ENCODE measurements at regions not wholly inside any gene's neighbourhood (a gene's known extent, or its start where the extent isn't known, plus 50 kb on each side); places are given as distances from the start of the nearest gene placed in this dataset.

GRCh38 chr15:96247621-96248305, 82.7 kb upstream of the NR2F2 start:
- Histone ChIP-seq H2AFZ (ENCODE audit: low read depth) (no peak overlapping the region), H3K9me3 (no peaks in the 10 kb centered on the region), H3K9me2 (no peaks in the 10 kb centered on the region), H3K27ac (ENCODE audit: low read depth in 2 of 2, low read length in 1 of 2) (no peak overlapping the region), H3K4me3 (ENCODE audit: low read depth in 2 of 2, low read length in 1 of 2) (no peak overlapping the region), H3K79me2 (ENCODE audit: insufficient read depth) (no peaks in the 10 kb centered on the region), H3F3A (replicated peaks; ENCODE audit: insufficient read depth) (no peaks in the 10 kb centered on the region), H3K4me1 (ENCODE audit: control insufficient read depth in 1 of 2, insufficient read depth in 2 of 2, low read depth in 1 of 2, low read length in 1 of 2) (no peaks in the 10 kb centered on the region), H3K27me3 (ENCODE audit: insufficient read depth) (no peaks in the 10 kb centered on the region), H3K36me3 (replicated peaks in 1 of 2; ENCODE audit: control insufficient read depth in 1 of 2, insufficient read depth in 2 of 2, low read length in 1 of 2) (no peaks in the 10 kb centered on the region), H3K9ac (no peak overlapping the region), H4K20me1 (ENCODE audit: insufficient read depth) (no peaks in the 10 kb centered on the region), H3K4me2 (no peak overlapping the region)
- ChIA-PET CTCF (no interaction called here), POLR2A (no interaction called here)
- TF ChIP-seq RAD21 (IDR thresholded peaks at IDR 0.05; ENCODE audit: low read length) = no peak
- 42% methylated on average over 2 of the region's 2 CpGs for WGBS (ENCODE audit: low lambda C conversion rate)
- DNase-seq = no peak

- no peaks in the 10 kb centered on the region for H3K9me3 ChIP-seq
- H3K27me3 ChIP-seq (ENCODE audit: insufficient read depth) = no peaks in the 10 kb centered on the region
- no peaks in the 10 kb centered on the region for H3F3A ChIP-seq (replicated peaks; ENCODE audit: insufficient read depth)
- CTCF ChIA-PET = no interaction called here
- WGBS (ENCODE audit: low lambda C conversion rate) = 20% methylated on average over 5 of the region's 5 CpGs
- no peak overlapping the region for H3K27ac ChIP-seq (ENCODE audit: low read depth in 2 of 2, low read length in 1 of 2)
- H2AFZ ChIP-seq (ENCODE audit: low read depth) = no peak overlapping the region
- H3K36me3 ChIP-seq (replicated peaks in 1 of 2; ENCODE audit: control insufficient read depth in 1 of 2, insufficient read depth in 2 of 2, low read length in 1 of 2) = no peaks in the 10 kb centered on the region
- TF ChIP-seq RFX5 (IDR thresholded peaks at IDR 0.05; ENCODE audit: low read length) = no peak
- DNase-seq = no peak
- no peak overlapping the region for H3K9ac ChIP-seq
- H3K4me2 ChIP-seq = no peak overlapping the region
- no peaks in the 10 kb centered on the region for H3K9me2 ChIP-seq
- H4K20me1 ChIP-seq (ENCODE audit: insufficient read depth) = no peaks in the 10 kb centered on the region
- no peak overlapping the region for H3K4me3 ChIP-seq (ENCODE audit: low read depth in 2 of 2, low read length in 1 of 2)
- no peaks in the 10 kb centered on the region for H3K4me1 ChIP-seq (ENCODE audit: control insufficient read depth in 1 of 2, insufficient read depth in 2 of 2, low read depth in 1 of 2, low read length in 1 of 2)
- POLR2A ChIA-PET = no interaction called here
- no peaks in the 10 kb centered on the region for H3K79me2 ChIP-seq (ENCODE audit: insufficient read depth)
These were observed 78.4 kb upstream of the NR2F2 start for GRCh38 chr15:96252148-96252547.

- H3K4me1 ChIP-seq (ENCODE audit: control insufficient read depth in 1 of 2, insufficient read depth in 2 of 2, low read depth in 1 of 2, low read length in 1 of 2) = no peaks in the 10 kb centered on the region
- H3K9me2 ChIP-seq = no peaks in the 10 kb centered on the region
- H3K9me3 ChIP-seq = no peaks in the 10 kb centered on the region
- H3K79me2 ChIP-seq (ENCODE audit: insufficient read depth) = no peaks in the 10 kb centered on the region
- CTCF ChIA-PET = no interaction called here
- no peak overlapping the region for H3K9ac ChIP-seq
- no peak overlapping the region for H3K27ac ChIP-seq (ENCODE audit: low read depth in 2 of 2, low read length in 1 of 2)
- WGBS (ENCODE audit: low lambda C conversion rate) = 17% methylated on average over 7 of the region's 7 CpGs
- no peak for TF ChIP-seq SMC3 (IDR thresholded peaks at IDR 0.05; ENCODE audit: low read depth, low read length)
- no peak for TF ChIP-seq RAD21 (IDR thresholded peaks at IDR 0.05; ENCODE audit: low read length)
- TF ChIP-seq GATA2 (CRISPR knock-in tag; IDR thresholded peaks at IDR 0.05) = no peak
- no peak for TF ChIP-seq RXRA (IDR thresholded peaks at IDR 0.05; ENCODE audit: borderline replicate concordance, low read depth)
- TF ChIP-seq FOXJ3 (CRISPR knock-in tag; IDR thresholded peaks at IDR 0.05) = no peak
- TF ChIP-seq RCOR1 (IDR thresholded peaks at IDR 0.05; ENCODE audit: low read length) = no peak
- TF ChIP-seq SIN3A (IDR thresholded peaks at IDR 0.05; ENCODE audit: borderline replicate concordance, low read depth, low read length) = no peak
- TF ChIP-seq EP300 (IDR thresholded peaks at IDR 0.05; ENCODE audit: borderline replicate concordance in 1 of 2, low read depth in 1 of 2, low read length in 1 of 2) = no peak
- no peak for TF ChIP-seq MEF2A (IDR thresholded peaks at IDR 0.05; ENCODE audit: borderline replicate concordance, low read depth)
- TF ChIP-seq ZBTB33 (IDR thresholded peaks at IDR 0.05; ENCODE audit: borderline replicate concordance, low read depth) = no peak
- no peak for TF ChIP-seq TEAD4 (IDR thresholded peaks at IDR 0.05; ENCODE audit: borderline replicate concordance, insufficient read depth)
- no peak for TF ChIP-seq NRF1 (IDR thresholded peaks at IDR 0.05; ENCODE audit: low read depth, low read length)
- H4K20me1 ChIP-seq (ENCODE audit: insufficient read depth) = no peaks in the 10 kb centered on the region
- DNase-seq = no peak
- POLR2A ChIA-PET = no interaction called here
- no peak overlapping the region for H2AFZ ChIP-seq (ENCODE audit: low read depth)
- no peaks in the 10 kb centered on the region for H3K27me3 ChIP-seq (ENCODE audit: insufficient read depth)
- no peak overlapping the region for H3K4me3 ChIP-seq (ENCODE audit: low read depth in 2 of 2, low read length in 1 of 2)
- no peaks in the 10 kb centered on the region for H3F3A ChIP-seq (replicated peaks; ENCODE audit: insufficient read depth)
- H3K36me3 ChIP-seq (replicated peaks in 1 of 2; ENCODE audit: control insufficient read depth in 1 of 2, insufficient read depth in 2 of 2, low read length in 1 of 2) = no peaks in the 10 kb centered on the region
- no peak overlapping the region for H3K4me2 ChIP-seq
These were observed 77.3 kb upstream of the NR2F2 start for GRCh38 chr15:96253006-96253747.
